Stimulated activated CD4-positive, alpha-beta T cell treated with anti-CD3 and anti-CD28 coated beads, Interleukin-4, amount 100 ng/mL, for 1 hour (primary cell): ENCODE measurements at regions not wholly inside any gene's neighbourhood (a gene's known extent, or its start where the extent isn't known, plus 50 kb on each side); places are given as distances from the start of the nearest gene placed in this dataset.
"Not testable (repeated sequence)": the region's sequence is repeated elsewhere in the genome, so short reads cannot be mapped to it uniquely, and the experiment has no call there.

Experiments used
- DNase-seq: peaks from one replicate; pipeline ENCODE4 v3.0.0-alpha.2; 2020

DNA sequence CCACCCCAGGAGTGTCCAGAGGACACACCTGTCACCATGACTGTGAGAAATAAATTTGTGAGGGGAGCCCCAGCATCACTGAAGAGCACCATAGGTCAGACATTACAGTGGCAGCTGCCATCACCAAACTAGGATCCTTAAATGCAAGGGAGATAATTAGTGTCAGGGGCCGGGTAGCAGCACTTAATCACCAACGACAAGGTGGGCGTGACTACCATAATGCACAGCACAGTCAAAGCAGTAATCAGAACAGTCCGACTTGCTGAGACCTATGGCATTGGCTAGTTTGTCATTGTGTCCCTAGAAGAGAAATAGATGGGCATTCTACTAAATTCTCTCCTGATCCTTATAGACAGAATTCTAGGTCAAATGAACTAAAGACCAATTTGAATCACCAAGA is 856.7 kb upstream of the GOT2 start:
- no peak for DNase-seq

GRCh38 chr16:59586331-59586730 is 852.2 kb upstream of the GOT2 start:
- no peak for DNase-seq

- no peak for DNase-seq
Observed at GRCh38 chr16:59574296-59574695, 840.2 kb upstream of the GOT2 start.

- DNase-seq = no peak
Observed at GRCh38 chr16:59573528-59574271, 839.6 kb upstream of the GOT2 start.

DNA sequence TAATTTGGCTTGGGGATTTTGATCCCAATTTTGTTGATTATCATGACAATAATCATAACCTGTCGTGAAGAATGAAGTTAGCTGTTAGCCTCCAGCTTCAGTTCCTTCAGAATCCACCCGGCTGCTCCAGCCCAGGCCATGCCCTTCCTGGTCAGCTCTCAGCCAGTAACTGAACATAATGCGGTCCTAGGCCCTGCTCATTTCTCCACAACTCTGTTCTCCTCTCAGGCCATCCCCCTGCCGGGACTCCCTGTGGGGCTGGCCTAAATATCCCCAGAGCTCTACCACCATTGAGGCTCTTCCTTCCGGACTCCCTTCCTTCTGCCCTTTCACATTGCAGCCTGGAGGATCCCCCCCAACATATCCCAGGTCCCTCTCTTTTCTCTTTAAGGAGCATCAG is 833.4 kb upstream of the GOT2 start:
- DNase-seq = no peak

DNA sequence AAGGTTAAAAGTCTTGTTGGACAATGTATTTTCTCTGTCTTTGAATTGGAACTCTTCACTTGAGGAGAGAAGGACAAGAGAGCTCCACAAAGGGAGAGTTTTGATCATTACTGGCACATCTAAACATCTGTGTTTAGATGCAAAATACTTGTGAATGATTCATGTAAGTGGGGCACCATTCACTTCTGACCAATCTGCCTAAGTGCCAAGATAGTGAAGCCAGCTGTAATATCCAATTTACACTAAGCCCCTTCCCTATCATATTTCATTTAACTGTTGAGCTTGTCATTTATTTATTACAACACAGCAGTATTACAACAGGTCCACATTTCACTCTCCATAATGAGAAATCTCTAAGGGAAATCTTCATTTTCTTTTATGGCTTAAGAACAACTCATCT is 832.3 kb upstream of the GOT2 start:
- no peak for DNase-seq

- no peak for DNase-seq
Observed at GRCh38 chr16:59558679-59559078, 824.6 kb upstream of the GOT2 start.

GRCh38 chr16:59552164-59552563 is 818.0 kb upstream of the GOT2 start:
- no peak for DNase-seq

GRCh38 chr16:59545721-59546120 is 811.6 kb upstream of the GOT2 start:
- DNase-seq = no peak

- no peak for DNase-seq
Observed at GRCh38 chr16:59543641-59544040, 809.5 kb upstream of the GOT2 start.

DNA sequence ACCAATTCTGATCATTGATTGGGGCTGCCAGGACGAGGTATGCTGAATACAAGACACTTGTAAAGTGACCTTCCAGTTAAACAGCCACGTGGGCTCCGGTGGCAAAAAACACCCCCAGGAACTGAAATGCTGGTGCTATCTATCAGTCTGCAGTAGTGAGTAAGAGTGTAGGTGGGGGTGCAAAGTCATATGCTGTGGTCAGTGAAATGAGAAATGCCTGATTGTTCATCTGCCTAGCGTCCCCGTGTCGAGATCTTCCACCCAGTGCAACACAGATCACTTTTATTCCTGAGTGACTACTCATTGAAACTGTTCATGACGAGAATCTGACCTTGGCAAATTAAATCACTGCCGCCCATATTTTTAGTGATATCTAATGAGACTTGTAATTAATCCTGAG is 806.5 kb upstream of the GOT2 start:
- no peak for DNase-seq

DNA sequence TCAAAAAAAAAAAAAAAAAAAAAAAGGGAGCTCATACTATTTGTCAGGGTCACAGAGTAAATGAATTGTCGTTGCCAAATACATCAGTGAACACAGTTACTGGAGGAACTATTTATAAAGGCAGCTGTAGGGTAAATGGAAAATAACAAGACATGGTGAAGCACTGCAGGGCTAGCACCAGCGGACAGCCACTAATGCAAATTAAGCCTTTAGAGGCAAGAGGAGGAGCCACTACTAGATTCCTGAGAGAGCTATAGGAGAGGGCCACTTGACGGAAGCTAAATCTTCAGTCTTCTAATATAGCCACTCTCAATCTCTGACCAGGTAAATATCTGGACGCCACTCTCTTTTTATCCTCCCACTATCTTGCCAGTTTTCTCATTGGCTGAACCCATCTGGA is 801.2 kb upstream of the GOT2 start:
- DNase-seq = no peak

- DNase-seq = no peak
Observed at GRCh38 chr16:59527206-59527997, 793.3 kb upstream of the GOT2 start.

DNA sequence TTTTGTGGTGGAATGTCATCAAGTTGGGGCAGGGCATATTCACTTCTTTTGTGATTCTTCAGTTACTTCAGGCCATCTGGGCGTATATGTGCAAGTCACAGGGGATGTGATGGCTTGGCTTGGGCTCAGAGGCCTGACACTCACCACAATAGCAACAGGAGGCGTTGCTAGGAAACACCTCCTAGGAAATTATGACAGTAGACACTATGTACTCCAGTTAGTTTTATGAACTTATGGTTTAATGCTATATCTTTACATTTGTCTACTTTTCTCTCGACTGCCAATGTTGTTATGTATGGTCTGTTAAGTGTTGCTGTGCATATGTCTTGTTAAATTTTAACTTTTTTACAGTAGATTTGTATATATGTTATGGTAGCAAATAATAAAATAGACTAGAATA is 788.7 kb upstream of the GOT2 start:
- DNase-seq = no peak

GRCh38 chr16:59518721-59519120 is 784.6 kb upstream of the GOT2 start:
- not testable (repeated sequence) for DNase-seq

DNA sequence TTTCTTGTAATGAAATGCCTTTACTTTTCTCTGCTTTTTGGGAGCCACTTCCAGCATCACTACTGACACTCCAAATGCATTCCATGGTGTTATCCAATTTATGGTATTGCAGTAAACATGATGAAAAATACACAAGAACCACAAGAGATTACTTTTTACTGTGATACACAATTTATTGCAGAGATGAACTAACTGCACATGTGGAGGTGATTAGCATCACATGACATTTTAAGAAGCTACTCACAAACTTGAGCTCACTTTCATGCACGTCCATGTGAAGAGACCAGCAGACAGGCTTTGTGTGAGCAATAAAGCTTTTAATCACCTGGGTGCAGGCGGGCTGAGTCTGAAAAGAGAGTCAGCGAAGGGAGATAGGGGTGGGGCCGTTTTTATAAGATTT is 780.5 kb upstream of the GOT2 start:
- no peak for DNase-seq

GRCh38 chr16:59510008-59510424 is 775.9 kb upstream of the GOT2 start:
- no peak for DNase-seq

GRCh38 chr16:59500601-59501000 is 766.5 kb upstream of the GOT2 start:
- no peak for DNase-seq

GRCh38 chr16:59487067-59487466 is 753.0 kb upstream of the GOT2 start:
- no peak for DNase-seq

GRCh38 chr16:59484833-59485516 is 750.9 kb upstream of the GOT2 start:
- DNase-seq = no peak

GRCh38 chr16:59478838-59479237 is 744.7 kb upstream of the GOT2 start:
- no peak for DNase-seq

GRCh38 chr16:59470556-59470955 is 736.4 kb upstream of the GOT2 start:
- no peak for DNase-seq

GRCh38 chr16:59469266-59469665 is 735.1 kb upstream of the GOT2 start:
- no peak for DNase-seq

- DNase-seq = no peak
Observed at GRCh38 chr16:59463776-59464175, 729.7 kb upstream of the GOT2 start.
